ENCODE measurements at regions not wholly inside any gene's neighbourhood (a gene's known extent, or its start where the extent isn't known, plus 50 kb on each side); places are given as distances from the start of the nearest gene placed in this dataset.

GRCh38 chr7:153247926-153248325 lies 488.4 kb downstream of the ACTR3B start:
- TF ChIP-seq CTCF (IDR thresholded peaks at IDR 0.05): no peak
- no peak for TF ChIP-seq POLR2A (IDR thresholded peaks at IDR 0.05)
- DNase-seq: no peak
- H3K36me3 ChIP-seq: no peaks in the 10 kb centered on the region

GRCh38 chr7:153258686-153259085 lies 499.1 kb downstream of the ACTR3B start:
- no peak for TF ChIP-seq POLR2A (IDR thresholded peaks at IDR 0.05)
- no peak for TF ChIP-seq CTCF (IDR thresholded peaks at IDR 0.05)
- H3K27ac ChIP-seq: no peak overlapping the region
- H3K27me3 ChIP-seq: no peaks in the 10 kb centered on the region
- DNase-seq: no peak
- H3K4me1 ChIP-seq: no peaks in the 10 kb centered on the region
- H3K9me3 ChIP-seq: no peaks in the 10 kb centered on the region
- no peak overlapping the region for H3K4me3 ChIP-seq
- no peaks in the 10 kb centered on the region for H3K36me3 ChIP-seq

More at GRCh38 chr7:153247926-153248325, 488.4 kb downstream of the ACTR3B start:
- Histone ChIP-seq H3K9me3 (peaks cover 0 to 7% (median 0%) of the 10 kb centered on the region in 4 donors), H3K4me1 (no peaks in the 10 kb centered on the region), H3K27me3 (no peaks in the 10 kb centered on the region), H3K4me3 (no peak overlapping the region), H3K27ac (no peak overlapping the region)

GRCh38 chr7:153276394-153276793 lies 516.8 kb downstream of the ACTR3B start:
- no peak for DNase-seq
- no peak for TF ChIP-seq POLR2A (IDR thresholded peaks at IDR 0.05)
- no peak for TF ChIP-seq CTCF (IDR thresholded peaks at IDR 0.05)
- no peaks in the 10 kb centered on the region for H3K36me3 ChIP-seq
- no peaks in the 10 kb centered on the region for H3K4me1 ChIP-seq
- no peaks in the 10 kb centered on the region for H3K27me3 ChIP-seq
- no peak overlapping the region for H3K4me3 ChIP-seq
- H3K9me3 ChIP-seq: no peaks in the 10 kb centered on the region
- H3K27ac ChIP-seq: no peak overlapping the region

- no peak overlapping the region for H3K4me3 ChIP-seq
- no peaks in the 10 kb centered on the region for H3K36me3 ChIP-seq
- no peak overlapping the region for H3K27ac ChIP-seq
- no peak for DNase-seq
- no peak for TF ChIP-seq CTCF (IDR thresholded peaks at IDR 0.05)
- TF ChIP-seq POLR2A (IDR thresholded peaks at IDR 0.05): no peak
- no peaks in the 10 kb centered on the region for H3K4me1 ChIP-seq
- H3K9me3 ChIP-seq: peaks cover 0 to 7% (median 0%) of the 10 kb centered on the region in 4 donors
- no peaks in the 10 kb centered on the region for H3K27me3 ChIP-seq
These were observed 527.2 kb downstream of the ACTR3B start for GRCh38 chr7:153286763-153287162.

GRCh38 chr7:153290066-153290465 lies 530.5 kb downstream of the ACTR3B start:
- no peaks in the 10 kb centered on the region for H3K36me3 ChIP-seq
- no peak for TF ChIP-seq CTCF (IDR thresholded peaks at IDR 0.05)
- no peak for TF ChIP-seq POLR2A (IDR thresholded peaks at IDR 0.05)
- H3K4me1 ChIP-seq: no peaks in the 10 kb centered on the region
- H3K4me3 ChIP-seq: no peak overlapping the region
- no peak for DNase-seq
- H3K27ac ChIP-seq: no peak overlapping the region
- peaks cover 0 to under 1% (median 0%) of the 10 kb centered on the region in 4 donors for H3K9me3 ChIP-seq
- no peaks in the 10 kb centered on the region for H3K27me3 ChIP-seq

GRCh38 chr7:153297141-153297540 lies 537.6 kb downstream of the ACTR3B start:
- Histone ChIP-seq H3K4me1 (no peaks in the 10 kb centered on the region), H3K36me3 (no peaks in the 10 kb centered on the region), H3K9me3 (peaks cover 0 to 6% (median 0%) of the 10 kb centered on the region in 4 donors), H3K27me3 (no peaks in the 10 kb centered on the region), H3K4me3 (no peak overlapping the region), H3K27ac (no peak overlapping the region)
- TF ChIP-seq CTCF (IDR thresholded peaks at IDR 0.05) (no peak), POLR2A (IDR thresholded peaks at IDR 0.05) (no peak)
- no peak for DNase-seq

Measured in Peyer's patch (tissue), 4 donors.